NCI-H524 (cell line): ENCODE measurements at regions not wholly inside any gene's neighbourhood (a gene's known extent, or its start where the extent isn't known, plus 50 kb on each side); places are given as distances from the start of the nearest gene placed in this dataset.
"Not testable (repeated sequence)": the region's sequence is repeated elsewhere in the genome, so short reads cannot be mapped to it uniquely, and the experiment has no call there.

Source experiments
- DNase-seq, 2 experiments: peaks; one replicate each; lab custom pipeline; 2025; lab: John Stamatoyannopoulos, UW

DNA sequence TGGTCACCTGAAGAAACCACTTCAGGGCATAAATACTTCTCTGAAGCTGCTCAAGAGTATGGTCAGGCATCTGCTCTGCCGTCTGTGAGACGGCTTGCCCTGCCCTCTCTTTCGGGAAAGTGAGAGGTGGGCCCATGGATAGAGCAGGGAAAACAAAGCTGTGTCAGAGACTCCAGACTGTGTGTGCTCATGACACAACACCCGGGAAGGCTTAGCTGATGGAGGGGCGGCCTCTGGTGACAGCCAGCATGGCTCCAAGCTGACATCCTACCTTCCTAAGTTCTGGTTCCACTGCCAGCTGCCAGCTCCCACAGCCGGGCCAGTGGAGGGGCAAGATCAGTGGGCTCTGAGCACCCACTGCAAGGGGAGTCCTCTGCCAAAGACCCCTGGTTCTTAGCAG, 215.3 kb downstream of the ANKRD30B start:
- DNase-seq: peak; percentile 41 to 78

DNA sequence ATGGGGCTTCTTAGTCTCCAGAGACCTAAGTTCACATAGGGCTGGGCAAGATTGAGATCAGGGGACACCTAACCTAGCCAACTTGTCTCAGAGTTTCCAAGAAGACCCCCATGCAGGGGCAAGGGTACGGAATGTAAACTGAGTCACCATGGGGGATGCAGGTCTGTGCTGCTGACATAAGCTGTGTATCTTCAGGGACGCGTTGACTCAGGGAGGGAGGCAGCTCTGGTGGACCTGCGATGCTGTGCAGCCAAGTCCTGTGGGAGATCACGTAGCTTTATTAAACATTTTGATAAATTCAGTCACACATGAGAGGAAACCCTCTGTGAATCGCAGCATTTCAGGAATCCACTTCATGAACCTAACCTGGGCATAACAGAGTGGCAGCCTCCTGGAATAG, 216.0 kb downstream of the ANKRD30B start:
- DNase-seq: no peak

DNA sequence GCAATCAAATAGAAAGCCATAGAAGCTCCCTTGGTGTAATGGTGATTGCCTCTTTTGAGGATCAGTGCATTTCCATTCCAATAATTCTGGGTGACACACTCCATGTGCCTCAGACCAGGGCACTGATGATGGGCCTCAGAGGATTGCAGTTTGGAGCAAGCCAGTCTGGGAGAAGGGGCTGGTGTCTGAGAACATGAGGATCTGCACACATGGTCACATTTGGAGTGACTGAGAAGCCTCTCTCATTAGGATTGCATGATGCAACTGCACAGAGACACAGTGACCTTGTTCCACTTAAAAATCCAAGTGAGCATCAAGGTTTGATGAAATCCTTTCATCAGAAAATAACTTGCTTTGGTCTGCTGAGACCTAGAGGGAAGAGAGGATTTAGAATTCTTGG, 216.4 kb downstream of the ANKRD30B start:
- DNase-seq: peak in 1 of 2 experiments; percentile 3

DNA sequence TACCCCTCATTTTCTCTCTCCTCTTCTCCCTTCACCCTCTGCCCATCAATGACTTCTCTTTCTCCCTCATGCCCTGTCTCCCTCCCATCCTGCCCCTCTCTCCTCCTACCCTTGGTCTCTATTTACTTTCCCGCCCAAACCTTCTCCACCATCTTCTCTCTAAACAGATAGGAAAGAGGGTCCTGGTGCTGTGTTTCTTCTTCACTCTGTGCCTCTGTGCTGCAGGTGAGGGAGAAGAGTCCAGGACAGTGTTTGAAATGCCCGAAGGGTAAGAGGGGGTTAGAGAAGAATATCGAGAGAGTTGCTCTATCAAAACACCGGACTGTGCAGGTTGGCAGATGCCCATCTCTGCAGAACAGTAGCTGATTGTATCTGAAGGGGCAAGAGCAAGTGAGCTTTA, 217.0 kb downstream of the ANKRD30B start:
- DNase-seq: not testable (repeated sequence)

DNA sequence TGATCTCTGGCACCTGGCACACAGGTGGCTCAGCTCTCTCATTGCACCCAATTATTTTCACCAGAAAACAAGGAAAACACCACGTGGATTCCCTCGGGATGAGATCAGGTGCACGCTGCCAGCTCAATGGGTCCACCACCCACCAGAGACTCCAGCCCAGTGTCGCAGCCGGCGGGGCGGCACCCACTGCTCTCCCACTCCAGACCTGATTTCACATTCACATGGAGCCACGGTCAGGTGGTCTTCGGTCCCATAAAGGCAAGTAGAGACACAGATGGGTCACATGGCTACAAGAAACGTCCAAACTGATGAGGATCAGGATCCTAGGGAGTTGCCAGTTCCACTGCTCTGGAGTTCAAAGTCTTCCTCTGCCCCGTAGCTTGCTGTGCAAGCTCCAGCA, 217.6 kb downstream of the ANKRD30B start:
- DNase-seq: no peak

DNA sequence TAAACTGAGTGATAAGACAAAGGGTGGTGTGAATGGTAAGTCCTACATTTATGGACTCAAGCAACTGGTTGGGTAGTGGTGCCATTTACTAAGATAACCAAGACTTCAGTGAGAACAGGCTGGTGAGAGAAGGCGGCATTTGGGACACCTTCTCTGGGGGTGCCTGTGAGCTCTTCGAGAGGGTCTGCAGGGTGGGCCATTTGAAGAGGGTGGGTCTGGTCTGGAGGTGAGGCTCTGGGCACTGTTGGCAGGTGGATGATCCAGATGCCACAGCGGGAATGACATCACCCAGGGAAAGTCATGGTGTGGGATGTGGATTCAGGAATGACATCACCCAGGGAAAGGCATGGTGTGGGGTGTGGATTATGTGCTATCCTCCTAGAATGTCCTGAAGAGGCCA, 219.3 kb downstream of the ANKRD30B start:
- DNase-seq: not testable (repeated sequence)

DNA sequence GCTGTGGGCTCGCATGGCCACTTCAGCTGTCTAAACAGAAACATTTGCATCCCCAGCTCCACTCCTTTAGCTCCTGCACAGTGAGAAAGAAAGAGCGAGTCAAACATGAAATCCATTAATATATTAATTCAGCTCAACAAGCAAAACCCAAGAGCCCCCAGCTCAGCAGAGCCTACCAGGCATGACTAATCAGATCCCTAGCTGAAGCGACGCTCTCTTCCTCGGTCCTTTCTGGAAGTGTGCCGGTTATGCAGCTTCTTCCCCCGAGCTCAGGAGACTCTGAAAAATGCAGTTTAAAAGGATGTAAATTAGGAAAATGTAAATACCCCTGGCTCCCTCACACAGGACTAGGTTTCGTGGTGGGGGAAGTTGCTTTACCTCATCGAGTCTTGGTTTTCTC, 221.5 kb downstream of the ANKRD30B start:
- DNase-seq: no peak

DNA sequence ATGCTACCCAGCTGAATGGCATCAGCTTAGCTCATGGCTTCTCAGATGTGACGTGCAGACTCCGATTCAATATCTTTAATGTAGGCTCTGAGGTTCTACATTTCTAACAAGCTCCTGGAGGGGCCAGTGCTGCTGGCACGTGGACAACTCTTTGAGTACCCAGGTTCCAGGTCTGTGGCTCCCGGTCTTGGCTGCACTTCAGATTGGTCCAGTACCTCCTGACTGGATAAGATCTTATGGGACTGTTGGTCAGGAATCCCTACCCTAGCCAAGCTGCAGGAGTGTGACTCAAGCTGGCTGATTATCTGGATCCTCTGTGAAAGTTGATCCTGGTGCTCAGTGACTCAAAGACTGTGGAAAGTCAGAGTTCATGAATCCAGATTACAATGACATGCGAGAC, 222.1 kb downstream of the ANKRD30B start:
- no peak for DNase-seq

DNA sequence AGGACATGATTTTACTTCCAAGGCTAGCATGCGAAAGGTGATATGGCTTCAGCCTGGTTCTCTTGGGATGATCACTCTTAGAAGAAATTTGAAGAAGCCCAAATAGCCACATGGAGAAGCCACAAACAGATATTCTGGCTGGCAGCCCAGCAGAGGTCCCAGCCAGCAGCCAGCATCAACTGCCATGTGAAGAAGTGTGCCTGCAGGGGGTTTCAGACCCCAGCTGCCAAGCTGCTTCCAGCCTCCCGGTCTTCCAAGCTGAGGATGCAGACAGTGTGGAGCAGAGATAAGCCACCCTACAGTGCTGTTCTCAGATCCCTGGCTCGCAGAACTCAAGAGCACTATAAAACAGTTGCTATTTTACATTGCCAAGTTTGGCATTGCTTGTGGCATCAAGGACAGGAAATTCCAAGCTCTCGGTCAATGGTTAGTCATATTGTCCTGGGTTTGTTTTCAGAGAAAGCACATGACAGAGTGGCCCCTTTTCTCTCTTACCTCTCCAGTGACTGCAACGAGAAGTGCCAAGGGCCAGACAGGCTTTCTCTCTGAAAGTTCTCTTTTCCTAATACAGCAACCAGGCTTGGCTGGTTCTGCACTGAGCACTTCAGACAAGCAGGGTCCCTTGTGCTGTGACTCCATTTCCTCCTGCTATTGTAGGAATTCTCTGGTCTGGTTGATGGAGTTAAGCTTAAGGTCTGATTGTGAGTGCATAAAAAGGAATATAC, 223.7 kb downstream of the ANKRD30B start:
- DNase-seq: peak in 1 of 2 experiments; percentile 2

DNA sequence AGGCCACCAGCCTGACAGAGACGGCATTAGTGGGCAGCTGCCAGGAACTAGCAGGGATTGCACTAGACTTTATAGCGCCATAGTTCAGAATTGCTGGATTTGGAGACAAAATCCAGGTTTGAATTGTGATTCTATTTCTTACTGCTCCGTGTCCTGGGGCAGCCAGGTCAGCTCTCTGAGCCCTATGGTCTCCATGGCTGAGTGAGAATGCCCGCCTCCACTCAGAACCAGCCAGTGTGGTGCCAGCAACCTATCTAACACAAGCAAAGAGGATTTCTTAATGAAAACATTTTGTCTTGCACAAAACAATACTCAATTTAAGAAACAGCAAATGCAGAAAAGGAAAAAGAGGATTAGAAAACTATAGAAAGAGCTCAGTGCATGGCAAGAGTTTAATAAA, 225.4 kb downstream of the ANKRD30B start:
- DNase-seq: not testable (repeated sequence)

DNA sequence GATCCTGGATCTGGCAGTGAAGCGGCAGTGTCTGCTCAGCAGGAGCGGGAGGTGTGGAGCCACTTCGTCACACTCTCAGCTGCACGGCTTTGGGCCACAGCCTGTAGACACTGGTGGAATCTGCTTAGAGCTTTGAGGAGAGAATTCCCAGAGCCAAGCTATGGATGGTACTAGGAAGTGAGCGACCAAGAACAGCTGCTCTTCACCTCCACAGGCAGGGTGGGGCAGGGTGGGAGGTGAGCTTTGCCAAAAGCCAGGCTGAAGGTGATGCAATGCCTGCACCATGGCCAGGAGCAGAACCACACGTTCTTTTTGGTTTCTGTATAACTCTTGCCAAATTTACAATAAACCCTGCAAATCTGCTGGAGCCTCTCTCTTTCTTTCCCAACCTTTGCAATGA, 226.1 kb downstream of the ANKRD30B start:
- no peak for DNase-seq

DNA sequence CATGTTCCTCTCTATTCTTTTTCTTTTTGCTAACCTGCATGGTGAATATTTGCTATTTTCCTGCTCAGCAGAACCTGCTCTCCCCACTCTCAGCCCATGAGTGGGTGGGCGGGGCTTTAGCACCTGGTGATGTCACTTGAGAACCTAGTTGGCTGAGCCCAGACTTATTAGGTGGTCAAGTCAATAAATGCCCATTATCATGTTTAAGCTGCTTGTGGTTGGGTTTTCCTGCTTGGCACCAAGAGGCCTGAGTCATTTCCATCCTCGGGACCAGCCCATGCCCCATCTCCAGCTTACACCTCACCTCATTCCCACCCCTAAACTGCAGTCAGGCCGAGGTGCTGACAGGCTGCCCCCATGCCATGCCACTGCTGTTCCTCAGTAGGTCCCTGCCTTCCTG, 226.6 kb downstream of the ANKRD30B start:
- no peak for DNase-seq

DNA sequence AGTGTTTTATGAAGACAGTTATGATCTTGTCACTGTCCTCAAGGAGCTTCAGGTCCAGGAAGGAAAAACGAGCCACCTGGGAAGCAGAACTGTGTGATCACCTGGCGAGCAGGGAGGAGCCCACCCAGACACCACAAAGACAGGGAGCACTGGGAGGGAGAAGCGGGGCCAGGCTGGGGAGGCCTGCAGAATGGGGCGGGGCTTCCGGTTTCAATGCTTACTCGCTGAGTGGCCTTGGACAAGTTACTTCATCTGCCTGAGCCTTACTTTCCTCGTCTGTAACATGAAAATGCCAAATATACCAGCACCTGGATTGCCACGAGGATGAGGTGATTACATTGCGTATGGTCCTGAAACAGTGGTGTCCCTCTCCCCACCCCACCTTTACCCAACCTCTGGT, 227.5 kb downstream of the ANKRD30B start:
- no peak for DNase-seq

DNA sequence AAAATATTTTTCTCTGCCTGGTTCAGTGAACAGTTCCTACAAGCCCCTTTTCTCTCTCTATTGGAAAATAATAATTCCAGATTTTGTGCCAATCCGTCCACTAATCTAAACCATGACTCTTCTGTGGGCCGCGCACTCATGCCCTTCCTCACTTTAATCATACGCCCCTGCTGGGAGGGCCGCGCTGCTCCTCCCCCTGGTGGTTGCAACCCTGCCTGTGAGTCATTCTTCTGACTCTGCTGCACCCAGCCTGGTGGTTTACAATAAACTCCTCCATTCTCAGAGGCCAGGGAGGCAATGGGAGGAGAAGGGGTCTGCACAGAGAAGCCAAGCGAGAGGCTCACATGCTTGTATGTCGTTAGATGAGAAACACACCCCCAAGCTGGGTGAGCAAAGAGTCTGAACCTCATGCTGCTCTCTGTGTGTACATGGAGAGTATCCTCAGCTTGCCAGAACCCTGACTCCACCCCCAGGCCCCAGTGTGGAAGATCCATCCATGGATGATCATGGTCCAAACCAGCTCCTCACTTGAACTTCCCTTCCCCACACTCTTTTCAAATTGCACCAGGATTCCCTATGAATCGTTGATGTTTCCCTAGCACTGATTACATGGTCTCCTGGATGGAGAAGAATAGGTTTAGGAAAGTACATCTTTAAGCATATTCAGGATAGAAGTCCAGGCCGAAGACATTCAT, 228.9 kb downstream of the ANKRD30B start:
- DNase-seq: no peak

DNA sequence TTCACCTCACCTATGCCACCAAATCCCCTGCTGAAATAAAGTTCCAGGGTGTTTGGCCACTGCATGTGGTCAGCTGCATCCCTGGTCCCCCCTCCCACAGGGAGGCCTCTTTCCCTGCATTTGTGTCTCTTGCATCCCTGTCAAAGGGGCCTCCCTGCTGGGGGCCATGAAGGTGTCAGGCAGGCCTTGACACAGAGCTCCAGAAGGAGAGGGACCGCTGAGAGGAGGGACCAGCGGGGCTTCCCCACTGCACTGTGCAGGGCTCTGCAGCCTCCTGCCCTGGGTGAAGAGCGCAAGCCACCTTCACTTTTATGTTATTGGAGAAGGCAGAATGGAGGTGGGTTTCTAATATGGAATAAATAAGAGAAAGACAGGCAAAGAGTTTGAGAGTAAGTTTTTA, 230.2 kb downstream of the ANKRD30B start:
- no peak for DNase-seq

DNA sequence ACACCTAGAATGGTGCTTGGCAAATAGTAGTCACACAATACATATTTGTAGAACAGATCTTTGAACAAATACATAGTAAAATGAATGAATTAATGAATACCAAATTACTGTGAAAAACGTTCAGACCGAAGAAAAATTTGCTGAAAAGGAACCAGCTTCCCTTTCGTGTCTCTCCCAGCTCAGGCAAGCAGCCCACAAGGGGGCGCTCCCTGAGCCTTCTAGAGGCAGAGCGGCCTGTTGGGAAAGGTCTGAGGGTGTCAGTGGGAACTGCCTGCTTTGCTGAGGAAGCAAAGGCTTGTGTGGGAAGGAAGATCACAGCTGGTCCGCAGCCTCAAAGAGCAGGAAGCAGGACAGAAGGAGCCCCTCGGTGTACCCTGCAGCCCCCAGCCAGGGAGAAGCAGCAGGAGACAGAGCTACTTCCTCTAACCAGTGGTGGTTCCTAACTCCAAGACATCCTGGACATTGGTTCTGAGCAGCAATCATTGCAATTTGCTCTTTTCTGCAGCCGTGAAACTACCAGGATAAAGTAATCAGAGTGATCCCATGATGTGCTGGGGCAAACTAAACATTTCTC, 231.1 kb downstream of the ANKRD30B start:
- DNase-seq: peak; percentile 76 to 84

DNA sequence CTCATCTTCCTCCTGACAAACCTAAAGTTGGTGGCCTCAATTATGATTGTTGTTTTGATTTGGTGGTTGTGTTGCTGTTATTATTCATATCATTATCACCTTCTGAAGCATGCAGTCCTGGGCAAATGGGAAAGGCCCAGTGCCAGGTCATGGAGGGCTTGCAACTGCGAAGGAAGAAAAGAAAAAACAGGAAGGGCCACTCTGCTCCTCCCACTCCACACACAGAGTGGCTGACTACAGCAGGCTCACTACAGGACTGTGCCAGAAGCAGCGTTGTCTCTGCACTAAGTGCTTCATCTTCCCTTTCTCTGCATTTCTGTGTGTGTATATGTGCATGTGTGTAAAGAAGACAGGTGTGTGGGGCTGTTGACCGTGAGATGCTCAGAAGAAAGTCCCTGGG, 231.9 kb downstream of the ANKRD30B start:
- no peak for DNase-seq

DNA sequence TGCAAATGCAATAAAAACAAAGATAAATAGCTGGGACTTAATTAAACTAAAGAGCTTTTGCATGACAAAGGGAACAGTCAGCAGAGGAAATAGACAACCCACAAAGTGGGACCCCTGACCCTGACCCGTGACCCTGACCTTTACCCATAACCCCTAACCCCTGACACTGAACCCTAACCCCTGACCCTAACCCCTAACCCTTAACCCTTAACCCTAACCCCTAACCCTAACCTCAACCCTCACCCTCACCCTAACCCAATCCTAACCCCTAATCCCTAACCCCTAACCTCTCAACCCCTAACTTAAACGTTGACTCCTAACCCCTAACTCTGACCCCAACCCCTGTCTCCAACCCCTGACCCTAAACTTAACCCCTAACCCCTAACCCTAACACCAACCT, 236.6 kb downstream of the ANKRD30B start:
- not testable (repeated sequence) for DNase-seq

DNA sequence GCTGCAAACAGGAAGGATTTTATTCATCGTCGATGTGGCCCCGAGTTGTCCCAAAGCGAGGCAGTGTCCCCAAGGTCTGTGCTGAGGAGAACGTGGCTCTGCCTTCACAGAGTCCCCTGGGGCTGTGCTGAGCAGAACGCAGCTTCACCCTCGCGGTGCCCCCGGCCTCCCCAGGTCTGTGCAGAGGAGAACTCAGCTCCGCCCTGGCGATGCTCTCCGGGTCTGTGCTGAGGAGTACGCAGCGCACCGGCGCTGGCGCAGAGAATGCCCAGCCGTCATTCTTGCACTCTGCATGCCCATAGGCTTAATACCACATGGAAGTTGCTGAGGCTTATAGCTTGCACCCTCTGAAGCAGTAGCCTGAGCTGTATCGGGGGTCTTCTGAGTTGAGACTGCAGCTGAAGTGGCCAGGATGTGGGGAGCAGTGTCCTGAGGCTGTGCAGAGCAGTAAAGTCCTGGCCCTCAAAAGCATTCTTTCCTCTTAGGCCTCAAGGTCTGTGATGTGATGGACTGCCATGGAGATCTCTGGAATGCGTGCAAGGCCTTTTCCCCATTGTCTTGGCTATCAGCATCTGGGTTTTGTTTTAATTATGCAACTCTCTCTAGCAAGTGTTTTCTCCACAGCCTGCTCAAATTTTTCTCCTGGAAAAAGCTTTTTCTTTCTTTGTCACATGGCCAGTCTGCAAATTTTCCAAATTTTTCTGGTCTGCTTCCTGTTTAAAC, 237.5 kb downstream of the ANKRD30B start:
- not testable (repeated sequence) for DNase-seq

DNA sequence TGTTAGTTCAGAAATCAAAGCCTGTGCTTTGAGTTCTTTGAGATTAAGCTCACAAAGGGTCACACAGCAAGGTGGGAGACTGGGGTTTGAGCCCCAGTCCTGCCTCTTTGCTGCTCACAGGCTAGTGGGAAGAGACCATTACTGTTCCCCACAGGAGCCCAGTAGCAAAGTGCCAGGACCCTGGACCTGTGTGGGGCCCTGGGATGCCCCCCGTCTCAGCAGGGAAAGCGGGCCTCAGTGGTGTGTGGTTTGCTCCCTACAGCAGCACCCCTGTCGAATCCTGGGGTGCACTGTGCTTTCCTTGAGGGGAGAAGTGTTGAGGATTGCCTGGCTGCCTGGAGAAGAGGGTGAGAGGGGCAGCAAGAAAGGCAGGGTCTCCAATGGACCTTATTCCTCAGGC, 239.4 kb downstream of the ANKRD30B start:
- not testable (repeated sequence) for DNase-seq

DNA sequence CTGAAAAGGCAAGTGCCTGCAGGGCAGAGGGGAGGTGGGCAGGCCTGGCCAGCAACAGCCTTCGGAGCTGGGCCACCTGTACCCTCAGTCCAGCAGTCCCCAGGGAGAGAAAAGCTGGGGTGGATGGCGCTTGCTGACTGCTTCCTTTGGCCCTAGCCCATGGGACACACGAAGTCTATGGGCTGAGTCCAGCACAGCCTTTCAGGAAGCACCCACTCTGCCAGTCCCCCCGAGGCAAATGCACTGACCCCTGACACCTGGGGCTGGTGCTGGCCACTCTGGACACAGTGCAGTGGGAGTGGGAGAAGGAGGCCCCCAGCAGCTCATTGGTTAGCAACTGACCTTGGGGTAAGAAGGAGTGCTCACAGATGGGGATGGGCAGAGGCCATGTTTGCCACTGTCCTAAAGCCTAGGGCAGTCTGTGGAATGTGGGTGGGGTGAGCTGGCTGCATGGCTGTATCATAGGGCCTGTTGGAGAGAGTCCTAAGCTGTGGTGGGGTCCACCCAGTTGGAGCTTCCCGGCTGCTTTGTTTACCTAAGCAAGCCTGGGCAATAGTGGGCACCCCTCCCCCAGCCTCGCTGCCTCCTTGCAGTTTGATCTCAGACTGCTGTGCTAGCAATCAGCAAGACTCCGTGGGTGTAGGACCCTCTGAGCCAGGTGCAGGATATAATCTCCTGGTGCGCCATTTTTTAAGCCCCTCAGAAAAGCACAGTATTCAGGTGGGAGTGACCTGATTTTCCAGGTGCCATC, 240.2 kb downstream of the ANKRD30B start:
- DNase-seq: not testable (repeated sequence)

DNA sequence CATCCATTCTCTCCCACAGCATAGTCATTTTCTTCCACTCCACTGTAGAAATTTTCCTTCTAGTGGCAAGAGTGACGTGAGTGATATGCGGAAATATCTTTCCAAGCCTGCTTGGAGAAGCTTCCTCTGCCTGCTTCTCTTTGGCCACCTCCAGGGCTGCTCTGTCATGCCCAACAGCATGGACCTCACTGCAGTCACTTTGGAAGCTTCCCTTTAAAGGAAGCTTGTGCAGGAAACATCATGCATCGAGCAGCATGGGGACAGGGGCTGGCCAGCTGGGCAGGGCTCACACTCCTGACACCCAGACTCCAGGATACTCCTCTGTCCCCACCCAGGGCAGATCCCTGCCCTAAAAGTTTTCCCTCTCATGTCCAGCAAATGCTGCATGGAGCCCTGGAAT, 241.6 kb downstream of the ANKRD30B start:
- DNase-seq: not testable (repeated sequence)
